ENCODE measurements at regions not wholly inside any gene's neighbourhood (a gene's known extent, or its start where the extent isn't known, plus 50 kb on each side); places are given as distances from the start of the nearest gene placed in this dataset.

DNA sequence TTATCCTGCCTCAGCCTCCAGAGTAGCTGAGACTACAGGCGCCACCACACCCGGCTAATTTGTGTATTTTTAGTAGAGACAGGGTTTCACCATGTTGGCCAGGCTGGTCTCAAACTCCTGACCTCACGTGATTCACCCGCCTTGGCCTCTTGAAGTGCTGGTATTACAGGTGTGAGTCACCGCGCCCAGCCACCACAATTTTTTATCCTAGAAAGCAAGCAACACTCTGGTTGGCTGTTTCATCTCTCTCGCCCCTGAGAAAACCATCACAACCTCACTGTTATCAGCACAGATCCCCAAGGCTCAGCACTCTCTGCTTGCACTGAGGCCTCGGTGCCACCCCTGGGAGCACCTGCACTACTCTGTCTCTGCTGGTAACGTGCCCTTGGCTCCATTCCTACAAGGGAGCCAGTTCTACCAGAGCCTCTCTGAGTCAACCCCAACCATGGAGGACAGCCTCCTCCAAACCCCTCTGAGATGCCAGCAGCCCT is 134.8 kb upstream of the AGAP1 start:
- TF ChIP-seq ZNF274 (IDR thresholded peaks at IDR 0.05; ENCODE audit: borderline replicate concordance, extremely low read depth, low read length) (no peak), CREB1 (IDR thresholded peaks at IDR 0.05) (no peak), CEBPB (IDR thresholded peaks at IDR 0.05; ENCODE audit: low read depth, low read length) (no peak), EZH2 (IDR thresholded peaks at IDR 0.05; ENCODE audit: low read depth, low read length, severe bottlenecking) (no peak), MAFK (IDR thresholded peaks at IDR 0.05; ENCODE audit: low read depth, low read length) (no peak), NRF1 (IDR thresholded peaks at IDR 0.05; ENCODE audit: low read depth, low read length) (no peak)
- TF ChIP-seq, protein P1, sequence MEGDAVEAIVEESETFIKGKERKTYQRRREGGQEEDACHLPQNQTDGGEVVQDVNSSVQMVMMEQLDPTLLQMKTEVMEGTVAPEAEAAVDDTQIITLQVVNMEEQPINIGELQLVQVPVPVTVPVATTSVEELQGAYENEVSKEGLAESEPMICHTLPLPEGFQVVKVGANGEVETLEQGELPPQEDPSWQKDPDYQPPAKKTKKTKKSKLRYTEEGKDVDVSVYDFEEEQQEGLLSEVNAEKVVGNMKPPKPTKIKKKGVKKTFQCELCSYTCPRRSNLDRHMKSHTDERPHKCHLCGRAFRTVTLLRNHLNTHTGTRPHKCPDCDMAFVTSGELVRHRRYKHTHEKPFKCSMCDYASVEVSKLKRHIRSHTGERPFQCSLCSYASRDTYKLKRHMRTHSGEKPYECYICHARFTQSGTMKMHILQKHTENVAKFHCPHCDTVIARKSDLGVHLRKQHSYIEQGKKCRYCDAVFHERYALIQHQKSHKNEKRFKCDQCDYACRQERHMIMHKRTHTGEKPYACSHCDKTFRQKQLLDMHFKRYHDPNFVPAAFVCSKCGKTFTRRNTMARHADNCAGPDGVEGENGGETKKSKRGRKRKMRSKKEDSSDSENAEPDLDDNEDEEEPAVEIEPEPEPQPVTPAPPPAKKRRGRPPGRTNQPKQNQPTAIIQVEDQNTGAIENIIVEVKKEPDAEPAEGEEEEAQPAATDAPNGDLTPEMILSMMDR (IDR thresholded peaks at IDR 0.05; ENCODE audit: control extremely low read depth in 1 of 3, insufficient read depth in 1 of 3, low read depth in 1 of 3, low read length in 3 of 3), result no peak
- TF ChIP-seq, protein P2, sequence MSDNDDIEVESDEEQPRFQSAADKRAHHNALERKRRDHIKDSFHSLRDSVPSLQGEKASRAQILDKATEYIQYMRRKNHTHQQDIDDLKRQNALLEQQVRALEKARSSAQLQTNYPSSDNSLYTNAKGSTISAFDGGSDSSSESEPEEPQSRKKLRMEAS (IDR thresholded peaks at IDR 0.05), result no peak
- TF ChIP-seq, protein P3, sequence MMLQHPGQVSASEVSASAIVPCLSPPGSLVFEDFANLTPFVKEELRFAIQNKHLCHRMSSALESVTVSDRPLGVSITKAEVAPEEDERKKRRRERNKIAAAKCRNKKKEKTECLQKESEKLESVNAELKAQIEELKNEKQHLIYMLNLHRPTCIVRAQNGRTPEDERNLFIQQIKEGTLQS (IDR thresholded peaks at IDR 0.05; ENCODE audit: insufficient read depth, low read depth, low read length), result no peak
- TF ChIP-seq, protein P4, sequence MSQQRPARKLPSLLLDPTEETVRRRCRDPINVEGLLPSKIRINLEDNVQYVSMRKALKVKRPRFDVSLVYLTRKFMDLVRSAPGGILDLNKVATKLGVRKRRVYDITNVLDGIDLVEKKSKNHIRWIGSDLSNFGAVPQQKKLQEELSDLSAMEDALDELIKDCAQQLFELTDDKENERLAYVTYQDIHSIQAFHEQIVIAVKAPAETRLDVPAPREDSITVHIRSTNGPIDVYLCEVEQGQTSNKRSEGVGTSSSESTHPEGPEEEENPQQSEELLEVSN (IDR thresholded peaks at IDR 0.05), result no peak
